ENCODE measurements at regions not wholly inside any gene's neighbourhood (a gene's known extent, or its start where the extent isn't known, plus 50 kb on each side); places are given as distances from the start of the nearest gene placed in this dataset.

- TF ChIP-seq EZH2 (IDR thresholded peaks at IDR 0.05; ENCODE audit: borderline replicate concordance, low read length) (no peak), CTCF (IDR thresholded peaks at IDR 0.05; ENCODE audit: low read length) (no peak)
- Histone ChIP-seq H3K36me3 (ENCODE audit: insufficient read depth, low read length) (no peaks in the 10 kb centered on the region), H3K9me3 (ENCODE audit: low read length) (no peaks in the 10 kb centered on the region), H3K27ac (ENCODE audit: low read depth, low read length, poor library complexity, severe bottlenecking) (no peak overlapping the region), H3K27me3 (ENCODE audit: insufficient read depth, low read length) (peaks cover 6% of the 10 kb centered on the region; the same call in 1 of the 2 replicates), H3K79me2 (ENCODE audit: insufficient read depth, low read length) (no peaks in the 10 kb centered on the region), H2AFZ (ENCODE audit: low read length) (no peak overlapping the region), H3K4me3 (ENCODE audit: low read depth, low read length, poor library complexity, severe bottlenecking) (no peak overlapping the region), H3K9me2 (ENCODE audit: low read depth, low read length) (no peaks in the 10 kb centered on the region), H3K9ac (ENCODE audit: low read length) (no peak overlapping the region), H4K20me1 (ENCODE audit: insufficient read depth, low read length) (no peaks in the 10 kb centered on the region), H3F3A (ENCODE audit: insufficient read depth, low read length) (no peaks in the 10 kb centered on the region), H3K4me1 (ENCODE audit: insufficient read depth, low read length, severe bottlenecking) (no peaks in the 10 kb centered on the region), H3K4me2 (ENCODE audit: low read length) (no peak overlapping the region)
These were observed 349.9 kb downstream of the RPS24 start for GRCh38 chr10:78383378-78384048.

- TF ChIP-seq EZH2 (IDR thresholded peaks at IDR 0.05; ENCODE audit: borderline replicate concordance, low read length) (no peak), CTCF (IDR thresholded peaks at IDR 0.05; ENCODE audit: low read length) (no peak)
- Histone ChIP-seq H3K4me1 (ENCODE audit: insufficient read depth, low read length, severe bottlenecking) (no peaks in the 10 kb centered on the region), H3K27me3 (ENCODE audit: insufficient read depth, low read length) (peaks cover 6% of the 10 kb centered on the region; the same call in 1 of the 2 replicates), H3K4me2 (ENCODE audit: low read length) (no peak overlapping the region), H3K4me3 (ENCODE audit: low read depth, low read length, poor library complexity, severe bottlenecking) (no peak overlapping the region), H2AFZ (ENCODE audit: low read length) (no peak overlapping the region), H3K9ac (ENCODE audit: low read length) (no peak overlapping the region), H3K9me3 (ENCODE audit: low read length) (no peaks in the 10 kb centered on the region), H3F3A (ENCODE audit: insufficient read depth, low read length) (no peaks in the 10 kb centered on the region), H3K27ac (ENCODE audit: low read depth, low read length, poor library complexity, severe bottlenecking) (no peak overlapping the region), H3K9me2 (ENCODE audit: low read depth, low read length) (no peaks in the 10 kb centered on the region), H3K36me3 (ENCODE audit: insufficient read depth, low read length) (no peaks in the 10 kb centered on the region), H4K20me1 (ENCODE audit: insufficient read depth, low read length) (no peaks in the 10 kb centered on the region), H3K79me2 (ENCODE audit: insufficient read depth, low read length) (no peaks in the 10 kb centered on the region)
These were observed 350.4 kb downstream of the RPS24 start for GRCh38 chr10:78384049-78384431.

GRCh38 chr10:78385599-78385998 lies 351.9 kb downstream of the RPS24 start:
- Histone ChIP-seq H3K4me3 (ENCODE audit: low read depth, low read length, poor library complexity, severe bottlenecking) (no peak overlapping the region), H4K20me1 (ENCODE audit: insufficient read depth, low read length) (no peaks in the 10 kb centered on the region), H3K27me3 (ENCODE audit: insufficient read depth, low read length) (peaks cover 4% of the 10 kb centered on the region; the same call in 1 of the 2 replicates), H3K9me2 (ENCODE audit: low read depth, low read length) (no peaks in the 10 kb centered on the region), H2AFZ (ENCODE audit: low read length) (no peak overlapping the region), H3F3A (ENCODE audit: insufficient read depth, low read length) (no peaks in the 10 kb centered on the region), H3K79me2 (ENCODE audit: insufficient read depth, low read length) (no peaks in the 10 kb centered on the region), H3K9me3 (ENCODE audit: low read length) (no peaks in the 10 kb centered on the region), H3K36me3 (ENCODE audit: insufficient read depth, low read length) (no peaks in the 10 kb centered on the region), H3K9ac (ENCODE audit: low read length) (no peak overlapping the region), H3K4me2 (ENCODE audit: low read length) (no peak overlapping the region), H3K4me1 (ENCODE audit: insufficient read depth, low read length, severe bottlenecking) (no peaks in the 10 kb centered on the region), H3K27ac (ENCODE audit: low read depth, low read length, poor library complexity, severe bottlenecking) (no peak overlapping the region)
- no peak for TF ChIP-seq EZH2 (IDR thresholded peaks at IDR 0.05; ENCODE audit: borderline replicate concordance, low read length)
- no peak for TF ChIP-seq CTCF (IDR thresholded peaks at IDR 0.05; ENCODE audit: low read length)
